ENCODE measurements at regions not wholly inside any gene's neighbourhood (a gene's known extent, or its start where the extent isn't known, plus 50 kb on each side); places are given as distances from the start of the nearest gene placed in this dataset.

- TF ChIP-seq POLR2AphosphoS5 (IDR thresholded peaks at IDR 0.05; ENCODE audit: insufficient read depth, low read depth, low read length) (no peak), CTCF (IDR thresholded peaks at IDR 0.05; ENCODE audit: extremely low read depth in 1 of 2, insufficient read depth in 1 of 2, low read depth in 1 of 2, low read length in 2 of 2) (no peak), MYC (IDR thresholded peaks at IDR 0.05; ENCODE audit: low read depth, low read length) (no peak), EZH2 (IDR thresholded peaks at IDR 0.05; ENCODE audit: borderline replicate concordance, low read depth, low read length, severe bottlenecking) (no peak), POLR2A (IDR thresholded peaks at IDR 0.05; ENCODE audit: low read depth, low read length) (no peak), JUN (IDR thresholded peaks at IDR 0.05; ENCODE audit: borderline replicate concordance, insufficient read depth, insufficient read length, low read depth) (no peak), GATA2 (IDR thresholded peaks at IDR 0.05; ENCODE audit: insufficient read depth, insufficient read length, low read depth, low read length) (no peak), FOS (IDR thresholded peaks at IDR 0.05; ENCODE audit: borderline replicate concordance, insufficient read depth, low read length) (no peak)
- TF ChIP-seq, protein P1, sequence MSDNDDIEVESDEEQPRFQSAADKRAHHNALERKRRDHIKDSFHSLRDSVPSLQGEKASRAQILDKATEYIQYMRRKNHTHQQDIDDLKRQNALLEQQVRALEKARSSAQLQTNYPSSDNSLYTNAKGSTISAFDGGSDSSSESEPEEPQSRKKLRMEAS (IDR thresholded peaks at IDR 0.05; ENCODE audit: insufficient read depth, insufficient read length): no peak
These were observed 68.0 kb downstream of the SOX9 start for GRCh38 chr17:72188801-72189200.
